Ammon's horn (tissue), 1 donor: ENCODE measurements at regions not wholly inside any gene's neighbourhood (a gene's known extent, or its start where the extent isn't known, plus 50 kb on each side); places are given as distances from the start of the nearest gene placed in this dataset.

Source experiments
- DNase-seq: peaks from one replicate; pipeline ENCODE4 v3.0.0-alpha.2; 2016; ENCODE audit warnings: low spot score

- no peak for DNase-seq
Measured at GRCh38 chr18:77658751-77659448, 409.3 kb downstream of the GALR1 start.

GRCh38 chr18:77666613-77667012 is 417.0 kb downstream of the GALR1 start:
- no peak for DNase-seq

- DNase-seq, result no peak
Measured at GRCh38 chr18:77668219-77668618, 418.6 kb downstream of the GALR1 start.

- DNase-seq, result no peak
Measured at GRCh38 chr18:77669331-77669730, 419.7 kb downstream of the GALR1 start.

- no peak for DNase-seq
Measured at GRCh38 chr18:77671456-77672167, 422.0 kb downstream of the GALR1 start.

- DNase-seq, result no peak
Measured at GRCh38 chr18:77676910-77677309, 427.3 kb downstream of the GALR1 start.

GRCh38 chr18:77677536-77677935 is 427.9 kb downstream of the GALR1 start:
- DNase-seq, result no peak

GRCh38 chr18:77679869-77680268 is 430.2 kb downstream of the GALR1 start:
- no peak for DNase-seq

GRCh38 chr18:77700051-77700450 is 450.4 kb downstream of the GALR1 start:
- no peak for DNase-seq

GRCh38 chr18:77701977-77702376 is 452.3 kb downstream of the GALR1 start:
- DNase-seq, result no peak

GRCh38 chr18:77702686-77703085 is 453.0 kb downstream of the GALR1 start:
- DNase-seq, result peak; percentile 57

GRCh38 chr18:77705301-77705700 is 455.7 kb downstream of the GALR1 start:
- no peak for DNase-seq

GRCh38 chr18:77708826-77709506 is 459.3 kb downstream of the GALR1 start:
- DNase-seq, result no peak

- DNase-seq, result no peak
Measured at GRCh38 chr18:77711096-77711495, 461.4 kb downstream of the GALR1 start.

GRCh38 chr18:77714716-77715115 is 465.1 kb downstream of the GALR1 start:
- no peak for DNase-seq

- no peak for DNase-seq
Measured at GRCh38 chr18:77716282-77716681, 466.6 kb downstream of the GALR1 start.

GRCh38 chr18:77733292-77733903 is 483.8 kb downstream of the GALR1 start:
- no peak for DNase-seq

GRCh38 chr18:77736842-77737241 is 487.2 kb downstream of the GALR1 start:
- no peak for DNase-seq

GRCh38 chr18:77737405-77737804 is 487.8 kb downstream of the GALR1 start:
- DNase-seq, result no peak

- DNase-seq, result no peak
Measured at GRCh38 chr18:77749089-77749488, 499.4 kb downstream of the GALR1 start.

- no peak for DNase-seq
Measured at GRCh38 chr18:77750006-77750405, 500.4 kb downstream of the GALR1 start.

- no peak for DNase-seq
Measured at GRCh38 chr18:77754475-77755044, 504.9 kb downstream of the GALR1 start.
